GM19328 (cell line): ENCODE measurements at regions not wholly inside any gene's neighbourhood (a gene's known extent, or its start where the extent isn't known, plus 50 kb on each side); places are given as distances from the start of the nearest gene placed in this dataset.

Experiments used
- ATAC-seq: cut with Tn5 transposase; IDR thresholded peaks from one replicate; pipeline ENCODE4 v1.9.1; 2021; ENCODE audit warnings: mild to moderate bottlenecking, moderate library complexity; ENCODE audit not compliant: unreplicated experiment

DNA sequence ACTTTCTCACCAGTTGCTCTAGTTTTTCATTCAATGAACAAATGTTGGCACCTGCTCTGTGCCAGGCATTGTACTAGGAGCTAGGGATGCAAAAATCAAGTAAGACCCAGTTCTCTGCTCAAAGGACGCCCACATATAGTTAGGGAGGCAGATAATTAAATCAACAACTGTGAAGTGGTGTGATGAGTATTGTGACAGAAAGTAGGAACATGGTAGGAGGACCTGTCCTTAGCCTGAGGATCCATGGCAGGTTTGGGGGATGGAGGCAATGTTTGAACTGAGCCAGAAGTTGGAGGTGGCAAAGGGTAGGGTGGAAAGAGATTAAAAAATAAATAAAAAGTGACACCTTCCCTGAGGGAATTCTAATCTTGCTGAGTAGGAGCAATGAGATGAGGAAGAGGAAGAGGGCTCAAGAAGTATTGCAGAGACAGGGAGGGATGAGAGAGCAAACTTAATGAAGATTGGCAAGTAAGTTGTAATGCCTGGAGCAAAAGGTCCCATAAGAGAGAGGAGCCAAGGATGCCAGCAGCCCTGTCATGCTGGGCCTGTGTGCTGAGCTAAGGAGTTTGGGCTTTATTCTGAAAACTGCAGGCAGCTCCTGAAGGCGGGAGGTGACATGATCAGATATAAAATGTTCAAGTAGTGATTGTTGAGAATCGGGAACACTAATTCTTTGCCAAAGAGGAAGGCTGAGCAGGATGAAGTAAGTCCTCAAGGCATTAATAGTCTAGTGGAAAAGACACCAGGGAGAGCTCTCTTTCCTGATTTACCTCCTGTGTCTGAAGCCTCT is 184.3 kb upstream of the PPP2R3A start:
- ATAC-seq: no peak

DNA sequence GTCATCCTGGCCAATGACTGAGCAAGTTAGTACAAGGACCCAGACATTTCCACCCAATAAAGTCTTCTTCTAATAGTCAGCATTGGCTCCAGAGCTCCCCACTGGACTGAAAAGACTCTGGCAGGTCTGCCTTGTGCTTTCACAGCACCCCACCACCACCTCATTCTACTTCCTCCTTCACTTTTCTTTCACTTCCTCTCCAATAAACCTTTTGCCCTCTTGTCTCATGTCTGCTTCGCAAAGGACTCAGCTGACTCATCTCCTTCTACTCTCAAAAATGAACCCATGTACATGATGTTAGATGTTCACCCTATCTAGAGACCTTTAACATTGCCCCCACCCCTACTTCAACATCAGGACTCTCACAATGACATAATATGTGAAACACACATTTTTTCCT is 181.0 kb upstream of the PPP2R3A start:
- ATAC-seq: peak; percentile 84

DNA sequence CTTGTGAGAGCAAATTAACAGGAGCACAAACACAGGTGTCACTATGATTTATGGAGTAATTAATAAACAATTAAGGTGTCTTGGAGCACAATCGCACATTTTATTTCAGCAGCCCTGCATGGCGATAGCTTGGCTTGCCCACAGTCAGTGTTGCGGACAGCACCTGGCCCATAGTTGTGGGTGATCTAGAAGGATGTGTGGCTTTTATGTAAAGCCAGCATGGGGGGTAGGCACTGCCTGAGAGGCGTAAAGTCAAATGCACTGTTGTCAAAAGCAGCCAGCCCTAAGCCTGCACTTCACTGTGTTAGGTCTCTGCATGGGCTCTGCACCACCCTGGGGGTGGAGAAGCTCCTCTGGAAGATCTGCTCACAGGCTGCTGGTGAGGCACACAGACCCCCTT is 177.4 kb upstream of the PPP2R3A start:
- ATAC-seq: no peak

DNA sequence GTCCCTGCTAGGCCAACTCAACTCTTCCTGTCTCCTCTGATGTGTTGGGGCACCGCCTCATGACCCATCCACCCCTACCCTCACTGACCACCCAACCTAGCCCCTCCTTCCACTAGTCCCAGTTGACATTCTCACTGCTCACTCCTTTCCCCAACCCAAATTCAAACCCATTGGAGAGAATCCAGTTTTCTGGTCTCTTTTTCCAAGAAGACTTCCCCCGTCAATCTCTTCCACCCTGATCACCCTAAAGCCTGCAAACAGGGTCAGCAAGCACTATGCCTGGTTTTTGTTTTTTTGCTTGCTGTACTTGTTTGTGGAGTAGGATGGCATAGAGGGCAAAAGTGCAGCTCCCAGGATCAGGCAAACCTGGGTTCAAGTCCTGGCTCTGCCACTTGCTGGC is 176.6 kb upstream of the PPP2R3A start:
- no peak for ATAC-seq

DNA sequence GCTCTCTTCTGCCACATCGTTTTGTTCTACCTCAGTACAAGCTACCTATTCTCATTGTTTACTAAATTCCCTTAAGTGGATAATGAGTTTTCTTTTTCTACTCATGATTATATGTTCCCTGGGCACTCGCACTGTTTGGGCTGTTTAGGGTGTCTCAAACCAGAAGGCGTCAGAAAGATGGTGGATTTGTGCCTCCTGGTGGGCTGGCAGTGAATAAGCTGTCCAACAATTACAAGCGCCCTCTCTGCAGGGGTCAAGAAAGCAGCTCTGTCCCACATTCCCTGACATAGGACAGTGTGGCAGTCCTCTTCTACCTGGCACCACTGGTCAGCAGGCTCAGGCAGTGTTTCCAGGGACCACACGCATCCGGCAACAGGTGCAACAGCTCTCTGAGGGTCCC is 173.4 kb upstream of the PPP2R3A start:
- ATAC-seq: no peak

DNA sequence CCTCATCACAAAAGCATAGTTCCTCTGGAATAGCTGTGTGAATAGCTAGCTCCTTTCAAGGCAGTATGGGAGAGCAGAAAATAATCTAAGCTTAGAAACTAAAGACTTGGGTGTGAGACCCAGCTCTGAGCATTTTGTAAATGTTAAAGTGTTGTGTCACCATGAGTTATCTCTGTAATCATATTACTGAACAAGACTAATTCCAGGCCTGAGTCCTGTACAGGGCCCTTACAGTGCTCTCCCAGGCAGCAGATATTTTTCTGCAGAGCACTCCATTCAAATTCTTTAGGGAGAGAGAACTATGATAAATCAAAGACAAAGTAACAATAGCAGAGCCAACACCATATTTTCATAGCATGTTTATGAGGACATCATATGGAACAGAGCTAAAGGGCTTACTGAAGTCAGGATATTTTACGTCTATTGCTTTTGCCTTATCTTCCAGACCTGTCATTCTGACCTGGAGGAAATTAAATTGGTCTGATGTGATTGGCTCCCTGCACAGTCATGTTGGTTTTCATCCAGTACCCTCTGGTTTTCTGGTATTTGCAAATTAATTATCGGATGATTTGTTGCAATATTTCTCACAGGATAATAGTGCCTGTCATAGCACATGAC is 172.6 kb upstream of the PPP2R3A start:
- ATAC-seq: no peak

DNA sequence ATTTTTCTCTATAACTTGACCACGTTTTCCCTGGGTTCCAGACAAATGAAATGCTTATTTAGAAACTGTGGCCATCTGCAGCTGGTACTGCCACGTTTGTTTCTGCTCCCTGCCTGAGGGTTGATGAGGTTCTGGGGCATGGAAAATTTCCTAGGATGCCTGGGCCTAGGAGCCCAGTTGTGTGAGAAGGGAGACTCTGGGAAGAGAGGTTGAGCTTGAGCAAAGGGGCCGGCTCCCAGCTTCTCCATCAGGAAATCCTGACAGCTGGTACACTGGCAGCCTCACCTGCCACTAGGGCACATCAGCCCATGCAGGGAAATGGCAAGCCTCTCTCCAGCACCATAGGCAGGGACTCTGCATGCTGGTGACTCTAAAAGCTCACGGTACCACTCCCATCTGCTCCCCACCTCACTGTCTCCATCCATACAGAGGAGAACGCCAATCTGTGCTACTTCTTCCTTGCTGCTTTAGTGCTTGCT is 165.4 kb upstream of the PPP2R3A start:
- no peak for ATAC-seq

DNA sequence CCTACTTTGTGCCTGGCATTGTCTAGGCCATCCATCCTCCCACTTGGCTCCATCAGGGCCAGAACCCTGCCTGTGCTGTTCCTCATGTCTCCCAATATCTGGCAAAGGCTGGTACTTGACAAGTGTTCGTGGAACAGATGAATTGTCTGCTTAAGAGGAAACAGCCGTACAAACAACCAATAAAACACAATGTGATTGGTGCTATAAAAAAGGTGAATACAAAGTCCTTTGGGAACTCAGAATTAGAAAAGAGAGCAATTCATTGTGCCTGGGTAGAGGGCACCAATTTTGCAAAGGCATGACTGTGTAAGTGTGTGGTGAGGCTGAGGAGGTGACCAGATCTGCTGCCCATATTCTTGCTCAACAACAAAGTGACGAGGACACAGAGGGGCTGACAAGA is 164.5 kb upstream of the PPP2R3A start:
- no peak for ATAC-seq

DNA sequence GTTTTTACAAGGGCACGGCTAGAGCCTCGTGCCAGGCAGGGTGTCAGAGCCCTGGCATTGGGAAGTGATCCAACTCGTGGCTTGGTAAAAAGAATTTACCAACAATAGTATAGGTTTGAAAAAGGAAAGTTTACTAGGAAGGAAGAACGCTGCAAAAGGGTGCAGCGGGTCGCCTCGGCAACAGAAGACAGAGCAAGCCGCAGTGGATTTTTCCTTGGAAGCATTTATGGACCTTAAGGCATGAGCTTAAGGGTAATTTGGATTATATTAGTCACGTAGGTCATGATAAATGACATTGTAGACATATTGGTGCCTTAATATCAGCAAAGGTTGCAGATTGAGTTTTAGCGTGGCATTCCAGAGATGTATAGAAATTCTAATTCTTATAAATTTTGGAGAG is 163.4 kb upstream of the PPP2R3A start:
- ATAC-seq: no peak

DNA sequence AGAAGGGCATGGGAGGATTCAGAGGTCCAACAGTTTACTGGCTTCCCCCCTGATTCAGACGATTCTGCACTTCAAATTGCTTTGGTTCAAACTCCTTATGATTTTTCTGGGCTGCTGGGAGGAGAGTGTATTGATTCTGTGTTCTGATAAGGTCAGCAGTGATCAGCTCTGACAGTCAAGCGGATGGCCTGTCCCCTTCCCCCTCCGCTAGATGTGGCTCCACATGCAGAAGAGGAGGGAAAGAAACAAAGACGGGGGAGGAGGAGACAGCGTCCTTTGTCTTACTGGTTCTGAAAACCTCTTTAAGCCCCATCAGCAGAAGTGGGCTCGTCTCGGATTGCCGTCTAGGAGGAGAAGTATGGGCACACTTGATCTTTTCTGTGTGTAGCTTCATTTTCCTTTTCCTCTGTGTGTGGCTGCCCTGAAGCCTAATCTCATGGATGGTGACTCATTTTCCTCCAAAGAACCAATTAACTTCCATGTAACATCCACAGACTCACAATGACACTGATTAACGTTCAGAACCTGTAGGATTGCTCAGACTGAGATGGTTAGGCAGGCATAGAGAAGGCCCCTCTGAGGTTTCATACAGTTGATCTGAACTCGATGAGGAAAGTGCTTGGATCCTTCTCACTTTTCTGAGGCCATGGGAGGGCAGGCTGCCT is 162.4 kb upstream of the PPP2R3A start:
- no peak for ATAC-seq

DNA sequence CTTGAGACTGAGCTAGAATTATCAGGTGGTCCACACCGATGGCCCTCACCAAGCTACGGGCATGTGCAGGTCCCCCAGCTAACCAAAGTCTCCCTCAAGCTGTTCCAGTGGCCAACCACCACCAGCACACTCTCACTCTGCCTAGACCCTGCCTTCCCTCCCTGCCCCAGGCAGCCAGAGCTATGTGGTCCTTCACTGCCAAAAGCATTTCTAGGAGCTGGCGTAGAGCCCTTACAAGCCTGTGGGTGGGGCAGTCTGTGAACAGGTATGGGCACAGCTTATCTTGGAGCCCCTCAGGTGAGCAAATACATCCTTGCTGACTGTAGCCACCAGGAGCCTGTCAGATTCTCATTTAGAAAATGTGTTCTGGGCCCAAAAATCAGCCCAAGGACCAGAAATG is 159.8 kb upstream of the PPP2R3A start:
- ATAC-seq: no peak

DNA sequence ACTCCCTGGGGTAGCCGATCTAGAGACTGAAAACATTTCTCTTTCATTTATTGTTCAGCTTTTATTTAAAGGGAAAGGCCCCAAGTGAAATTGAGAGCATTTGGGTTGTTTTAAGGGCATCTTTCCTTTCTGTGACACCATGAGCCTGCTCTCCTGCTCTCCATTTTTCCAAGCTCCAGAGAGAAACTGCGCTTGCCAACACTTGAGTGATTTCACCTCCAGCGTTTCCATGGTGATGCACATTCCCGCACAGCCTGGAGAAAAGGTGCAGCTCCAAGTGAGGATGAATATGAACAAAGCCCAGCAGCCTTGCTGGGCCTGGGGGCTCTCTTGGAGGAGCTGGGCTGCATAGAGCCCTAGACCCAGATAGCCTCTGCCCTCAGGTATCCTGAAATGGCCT is 159.2 kb upstream of the PPP2R3A start:
- no peak for ATAC-seq

DNA sequence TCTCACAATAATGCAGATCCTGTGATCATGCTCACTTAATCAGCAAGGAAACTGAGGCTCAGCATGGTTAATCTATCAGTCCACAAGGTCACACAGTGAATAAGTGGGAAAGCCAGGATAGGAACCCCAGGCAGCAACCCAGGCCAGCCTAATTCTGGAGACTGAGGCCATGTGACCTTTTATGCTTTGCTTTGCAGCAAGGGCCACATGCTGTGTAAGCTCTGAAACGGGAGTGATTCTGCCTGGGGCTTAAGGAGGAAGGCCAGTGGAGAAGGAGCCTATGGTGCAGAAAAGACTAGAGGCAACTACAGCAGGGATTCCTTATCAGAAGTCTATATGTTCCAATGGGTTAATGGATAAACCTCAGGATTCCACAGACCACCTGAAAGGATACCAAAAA is 157.6 kb upstream of the PPP2R3A start:
- ATAC-seq: no peak

DNA sequence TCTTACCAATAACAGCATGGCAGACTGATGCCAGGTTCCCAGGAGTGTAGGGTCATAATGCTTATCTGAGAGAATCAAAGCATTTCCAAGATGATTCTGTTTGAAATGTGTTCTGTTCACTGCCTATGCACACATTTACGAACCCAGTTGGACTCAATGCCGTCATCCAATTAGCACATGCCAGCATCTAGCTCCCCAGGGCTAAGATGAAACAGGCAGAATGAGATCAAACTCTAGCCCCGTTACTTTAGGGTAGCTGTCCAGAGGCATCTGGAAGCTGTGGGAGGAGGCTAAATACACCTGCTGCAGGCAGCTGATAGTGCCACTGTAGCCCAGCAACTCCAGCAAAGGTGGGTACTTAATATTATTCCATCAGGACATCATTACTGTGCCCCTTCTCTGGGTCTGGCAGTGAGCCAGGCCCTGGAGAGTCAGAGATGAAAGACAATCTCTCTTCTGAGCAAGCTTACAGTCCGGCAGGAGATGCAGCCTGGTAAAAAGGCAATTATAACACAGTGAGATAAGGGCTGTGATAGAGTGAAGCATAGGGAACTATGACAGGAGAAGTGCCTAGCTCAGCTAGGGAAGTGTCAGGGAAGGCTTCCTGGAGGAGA is 156.4 kb upstream of the PPP2R3A start:
- no peak for ATAC-seq

DNA sequence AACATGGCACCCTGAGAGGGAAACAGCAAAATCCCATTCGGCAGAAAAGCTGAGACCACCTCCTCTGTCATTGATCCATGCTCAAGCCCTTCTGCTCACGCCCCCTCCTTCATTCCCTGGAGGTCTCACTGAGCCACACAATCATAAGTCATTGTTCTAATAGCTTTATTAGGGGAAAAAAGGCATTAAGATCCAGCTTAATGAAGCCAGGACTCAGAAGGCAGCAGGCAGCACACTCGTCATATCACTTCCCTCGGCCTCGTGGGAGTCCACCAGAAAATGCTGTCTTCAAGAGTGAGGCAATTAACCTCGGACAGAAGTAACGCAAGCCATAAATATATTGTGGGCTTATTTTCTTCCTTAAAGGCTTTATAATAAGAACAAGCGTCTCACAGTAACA is 153.9 kb upstream of the PPP2R3A start:
- no peak for ATAC-seq

DNA sequence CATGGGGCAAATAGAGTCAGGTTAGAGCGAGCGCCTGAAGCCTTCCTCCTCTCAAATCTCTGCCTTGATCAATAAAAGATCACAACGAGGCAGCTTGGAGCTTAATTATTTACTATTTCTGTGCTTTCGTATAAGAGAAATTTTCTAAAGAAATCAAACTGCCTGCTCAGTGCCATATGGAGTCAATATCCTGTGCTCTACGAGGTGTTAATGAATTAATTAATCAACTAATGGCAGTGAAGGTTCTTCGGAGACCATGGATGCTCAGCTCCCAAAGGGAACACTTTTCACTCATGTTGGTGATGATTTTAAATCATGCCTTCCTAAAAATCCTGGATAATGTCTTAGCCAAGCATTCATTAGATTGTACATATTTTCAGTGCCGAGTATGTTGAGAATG is 153.5 kb upstream of the PPP2R3A start:
- ATAC-seq: no peak

DNA sequence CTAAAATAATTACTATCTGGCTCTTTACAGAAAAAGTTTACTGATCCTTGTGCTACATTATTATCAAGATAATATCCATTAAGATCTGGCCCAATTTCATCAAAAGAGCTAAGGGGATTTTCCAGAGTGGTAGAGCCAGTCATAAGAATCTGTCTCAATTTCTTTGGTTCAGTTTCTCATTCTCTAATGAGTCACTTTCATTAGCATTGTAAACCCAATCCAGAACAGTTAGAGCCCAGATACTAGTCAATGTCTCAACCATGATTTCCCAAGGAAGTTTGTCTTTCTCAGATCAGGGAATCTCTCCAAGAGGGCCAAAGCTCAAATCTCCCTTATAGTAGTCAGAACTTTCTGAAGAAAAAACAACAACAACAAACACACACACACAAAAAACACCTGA is 131.1 kb upstream of the PPP2R3A start:
- ATAC-seq: no peak

DNA sequence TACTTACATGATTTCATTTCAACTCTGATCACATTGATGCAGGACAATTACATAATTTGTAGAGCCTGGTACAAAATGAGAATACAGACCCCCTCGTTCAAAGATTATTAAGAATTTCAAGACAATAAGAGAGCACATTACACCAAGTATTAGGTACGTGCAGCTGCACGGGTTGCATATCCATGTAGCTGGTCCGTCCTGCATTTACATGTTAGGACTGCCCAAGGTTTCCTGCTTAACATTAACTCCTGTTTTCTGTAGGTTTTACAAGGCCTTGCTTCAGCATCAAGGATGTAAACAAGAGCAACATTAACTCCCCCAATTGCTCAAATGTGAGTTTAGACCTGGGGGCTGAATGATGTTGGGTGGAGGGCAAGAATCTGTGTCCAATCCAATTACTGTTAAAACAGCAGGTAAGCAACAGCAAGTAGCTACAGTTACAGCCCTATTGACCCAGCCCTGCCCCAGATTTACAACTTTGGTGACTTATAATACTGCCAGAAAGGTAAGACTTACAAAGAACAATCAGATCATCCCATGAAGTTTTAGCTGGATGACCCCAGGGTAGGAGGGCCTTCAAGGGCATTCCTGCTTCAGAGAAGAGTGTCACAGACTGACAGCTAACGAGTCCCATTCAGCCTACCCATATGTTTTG is 127.4 kb upstream of the PPP2R3A start:
- no peak for ATAC-seq

DNA sequence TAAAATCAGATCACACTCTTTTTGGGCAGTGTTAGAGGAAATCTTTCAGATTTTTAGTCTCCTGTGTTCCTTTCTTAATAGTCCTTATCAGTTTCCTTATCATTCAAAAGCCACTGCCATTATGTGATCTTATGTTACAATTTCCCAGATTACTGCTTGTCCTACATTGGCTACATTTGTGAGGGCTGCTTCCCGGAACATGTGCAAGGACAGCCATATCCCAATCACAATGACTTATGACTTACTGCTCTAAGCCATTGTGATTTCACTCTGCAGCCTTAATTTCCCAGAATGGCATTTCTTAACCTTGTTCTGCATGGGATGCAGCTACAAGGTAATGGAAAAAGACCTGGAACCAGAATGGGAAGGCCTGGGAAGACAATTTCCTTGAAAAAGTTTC is 125.1 kb upstream of the PPP2R3A start:
- no peak for ATAC-seq

DNA sequence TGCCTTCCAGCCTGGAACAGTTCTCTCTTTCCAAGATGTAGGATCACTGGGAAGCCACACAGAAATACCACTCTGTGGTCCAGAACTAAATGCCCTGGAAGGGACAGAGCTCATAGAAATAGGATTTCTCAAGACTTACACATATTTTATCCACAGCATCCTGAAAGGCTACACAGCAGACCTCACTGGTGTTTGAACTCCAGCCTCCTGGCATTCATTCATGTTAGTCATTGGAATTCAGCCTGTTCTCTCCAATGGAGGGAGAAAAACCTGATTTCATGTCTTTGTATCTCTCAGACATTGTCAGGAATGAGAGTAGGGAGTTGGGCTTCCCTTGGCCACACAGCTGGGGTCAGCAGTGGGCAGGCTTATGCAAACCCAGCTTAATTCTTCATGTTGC is 121.1 kb upstream of the PPP2R3A start:
- ATAC-seq: no peak

DNA sequence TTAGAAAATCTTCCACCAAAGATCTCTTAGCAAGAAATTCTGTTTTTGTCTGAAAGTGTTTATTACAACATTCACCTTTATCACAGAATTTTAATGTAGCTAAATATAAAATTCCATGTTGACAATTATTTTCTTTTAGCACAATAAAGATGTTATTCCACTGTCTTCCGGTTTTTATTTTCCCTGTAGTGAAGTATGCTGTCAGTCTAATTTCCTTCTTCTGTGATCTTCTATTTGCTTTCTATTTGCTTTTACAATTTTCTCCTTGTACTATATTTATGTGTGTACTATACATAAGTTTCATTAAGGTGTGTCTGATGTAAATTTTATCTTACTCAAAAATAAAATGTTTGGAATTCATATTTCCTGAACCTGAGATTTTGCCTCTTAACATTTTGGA is 117.5 kb upstream of the PPP2R3A start:
- ATAC-seq: no peak
